Muscle of leg (tissue), 3 donors: ENCODE measurements at regions not wholly inside any gene's neighbourhood (a gene's known extent, or its start where the extent isn't known, plus 50 kb on each side); places are given as distances from the start of the nearest gene placed in this dataset.
"Not testable (repeated sequence)": the region's sequence is repeated elsewhere in the genome, so short reads cannot be mapped to it uniquely, and the experiment has no call there.

Source experiments
- DNase-seq: peaks from one replicate; pipeline ENCODE4 v3.0.0; 2013
- H3K27ac ChIP-seq: one replicate; pipeline ENCODE4 v1.5.1; 2013; ENCODE audit warnings: mild to moderate bottlenecking, low read length, control low read depth
- H3K27me3 ChIP-seq: one replicate; pipeline ENCODE4 v1.6.1; 2013; ENCODE audit warnings: low read length; ENCODE audit not compliant: control insufficient read depth, insufficient read depth
- H3K36me3 ChIP-seq: one replicate; pipeline ENCODE4 v1.6.1; 2013; ENCODE audit warnings: low read length; ENCODE audit not compliant: control insufficient read depth, insufficient read depth
- H3K4me1 ChIP-seq: one replicate; pipeline ENCODE4 v1.6.1; 2013; ENCODE audit warnings: low read length; ENCODE audit not compliant: control insufficient read depth, insufficient read depth
- H3K4me3 ChIP-seq: one replicate; pipeline ENCODE4 v1.5.1; 2013; ENCODE audit warnings: low read length, control low read depth
- H3K9me3 ChIP-seq: replicated peaks from 2 replicates; pipeline ENCODE4 v1.6.1; 2013; ENCODE audit warnings: low read depth, low read length; ENCODE audit not compliant: control insufficient read depth
- WGBS: methylation state at CpG from one replicate; pipeline ENCODE4 v1.1.5; 2013; ENCODE audit warnings: missing lambda C conversion rate; ENCODE audit not compliant: insufficient coverage; 5-methylcytosine and 5-hydroxymethylcytosine counted together

DNA sequence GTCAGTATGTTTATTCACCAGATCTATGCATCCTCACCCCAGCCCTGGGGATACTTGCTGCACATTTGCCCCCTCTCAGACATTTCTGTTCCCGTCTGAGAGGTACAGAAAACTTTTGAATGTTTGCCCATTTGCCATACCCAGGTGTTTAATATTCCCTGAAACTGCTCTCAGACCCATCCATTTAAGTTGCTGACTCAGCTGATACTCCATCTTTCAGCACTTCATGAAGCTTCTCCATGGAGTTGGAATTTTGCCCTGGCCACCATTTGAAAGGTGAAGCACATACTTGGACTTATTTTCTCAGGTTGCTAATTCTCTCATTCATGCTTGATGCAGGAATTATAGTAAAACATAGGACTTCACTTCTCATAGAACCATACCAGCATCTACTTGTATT lies 203.9 kb upstream of the OR13F1 start:
- Histone ChIP-seq H3K27me3 (no peaks in the 10 kb centered on the region), H3K4me3 (no peak overlapping the region), H3K27ac (no peak overlapping the region), H3K36me3 (no peaks in the 10 kb centered on the region), H3K4me1 (no peaks in the 10 kb centered on the region), H3K9me3 (no peaks in the 10 kb centered on the region)
- DNase-seq, result no peak
- 67% methylated on average over 1 of the region's 1 CpG for WGBS

DNA sequence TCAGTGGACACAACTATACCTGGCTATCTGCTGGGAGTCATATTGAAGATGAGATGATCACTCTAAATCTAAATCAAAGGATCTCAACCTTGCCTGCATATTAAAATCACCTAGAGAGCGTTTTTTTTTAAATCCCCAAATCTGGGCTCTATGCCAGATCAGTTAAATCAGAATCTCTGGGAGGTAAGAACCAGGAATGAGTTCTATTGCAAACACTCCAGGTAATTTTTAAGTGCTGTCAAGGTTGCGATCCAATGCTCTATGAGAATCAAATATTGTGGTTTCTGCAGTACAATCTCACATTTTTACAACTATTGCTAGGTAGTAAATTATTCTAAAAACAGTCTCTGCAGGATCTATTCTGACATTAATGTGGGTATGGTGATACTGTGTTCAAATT lies 202.3 kb upstream of the OR13F1 start:
- DNase-seq, result no peak
- no CpG with 5 or more reads among the region's 2 CpGs for WGBS
- no peaks in the 10 kb centered on the region for H3K36me3 ChIP-seq

DNA sequence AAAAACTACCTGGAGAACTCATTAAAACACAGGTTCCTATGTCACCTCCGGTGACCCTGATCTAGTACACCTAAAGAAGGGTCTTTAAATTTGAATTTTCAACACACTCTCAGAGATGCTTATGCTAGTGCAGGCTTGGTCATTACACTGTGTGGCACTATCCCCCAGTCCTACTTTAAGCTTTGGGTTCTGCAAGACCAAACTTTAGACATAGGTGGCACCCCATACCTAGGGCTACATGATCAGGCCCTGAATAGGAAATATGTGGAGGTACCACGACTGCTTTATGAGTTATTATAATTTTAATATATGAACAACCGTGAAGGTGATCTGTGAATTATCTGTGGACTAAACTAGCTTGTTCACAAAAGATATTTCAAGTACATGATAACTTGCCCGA lies 201.3 kb upstream of the OR13F1 start:
- DNase-seq, result no peak
- H3K36me3 ChIP-seq, result no peaks in the 10 kb centered on the region
- no peak overlapping the region for H3K27ac ChIP-seq
- no CpG with 5 or more reads among the region's 4 CpGs for WGBS
- H3K27me3 ChIP-seq, result no peaks in the 10 kb centered on the region
- H3K4me1 ChIP-seq, result no peaks in the 10 kb centered on the region
- H3K4me3 ChIP-seq, result no peak overlapping the region
- H3K9me3 ChIP-seq, result no peaks in the 10 kb centered on the region

More for the DNA sequence above, 202.3 kb upstream of the OR13F1 start:
- Histone ChIP-seq H3K4me1 (no peaks in the 10 kb centered on the region), H3K9me3 (no peaks in the 10 kb centered on the region), H3K27me3 (no peaks in the 10 kb centered on the region), H3K27ac (no peak overlapping the region), H3K4me3 (no peak overlapping the region)

DNA sequence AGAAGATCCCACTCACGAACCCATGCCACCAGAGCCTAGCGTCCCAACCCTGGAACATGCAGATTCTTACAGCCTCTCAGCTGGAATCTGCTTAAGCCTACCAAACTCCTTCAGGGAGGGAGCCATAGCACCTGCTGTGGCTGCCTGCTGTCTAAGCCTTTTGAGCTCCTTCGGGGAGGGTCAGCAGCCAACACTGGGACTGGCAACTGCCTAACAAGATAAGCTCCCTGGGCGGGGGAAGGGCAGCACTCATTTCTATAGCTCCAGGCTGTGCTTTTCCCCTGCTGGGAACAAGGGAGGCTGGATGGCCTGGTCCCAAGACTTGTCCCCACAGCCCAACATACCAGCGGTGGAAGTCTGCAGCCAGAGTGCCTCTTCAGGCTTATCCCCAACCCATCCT lies 199.1 kb upstream of the OR13F1 start:
- H3K27ac ChIP-seq, result no peak overlapping the region
- DNase-seq, result no peak
- H3K9me3 ChIP-seq, result no peaks in the 10 kb centered on the region
- 83% methylated on average over 5 of the region's 5 CpGs for WGBS
- no peaks in the 10 kb centered on the region for H3K36me3 ChIP-seq
- H3K27me3 ChIP-seq, result no peaks in the 10 kb centered on the region
- no peaks in the 10 kb centered on the region for H3K4me1 ChIP-seq
- no peak overlapping the region for H3K4me3 ChIP-seq

- Histone ChIP-seq H3K36me3 (no peaks in the 10 kb centered on the region), H3K4me3 (no peak overlapping the region), H3K27ac (no peak overlapping the region), H3K4me1 (no peaks in the 10 kb centered on the region), H3K9me3 (no peaks in the 10 kb centered on the region), H3K27me3 (no peaks in the 10 kb centered on the region)
- 58% methylated on average over 1 of the region's 5 CpGs for WGBS
- no peak for DNase-seq
Measured at GRCh38 chr9:104313396-104314110, 190.5 kb upstream of the OR13F1 start.

DNA sequence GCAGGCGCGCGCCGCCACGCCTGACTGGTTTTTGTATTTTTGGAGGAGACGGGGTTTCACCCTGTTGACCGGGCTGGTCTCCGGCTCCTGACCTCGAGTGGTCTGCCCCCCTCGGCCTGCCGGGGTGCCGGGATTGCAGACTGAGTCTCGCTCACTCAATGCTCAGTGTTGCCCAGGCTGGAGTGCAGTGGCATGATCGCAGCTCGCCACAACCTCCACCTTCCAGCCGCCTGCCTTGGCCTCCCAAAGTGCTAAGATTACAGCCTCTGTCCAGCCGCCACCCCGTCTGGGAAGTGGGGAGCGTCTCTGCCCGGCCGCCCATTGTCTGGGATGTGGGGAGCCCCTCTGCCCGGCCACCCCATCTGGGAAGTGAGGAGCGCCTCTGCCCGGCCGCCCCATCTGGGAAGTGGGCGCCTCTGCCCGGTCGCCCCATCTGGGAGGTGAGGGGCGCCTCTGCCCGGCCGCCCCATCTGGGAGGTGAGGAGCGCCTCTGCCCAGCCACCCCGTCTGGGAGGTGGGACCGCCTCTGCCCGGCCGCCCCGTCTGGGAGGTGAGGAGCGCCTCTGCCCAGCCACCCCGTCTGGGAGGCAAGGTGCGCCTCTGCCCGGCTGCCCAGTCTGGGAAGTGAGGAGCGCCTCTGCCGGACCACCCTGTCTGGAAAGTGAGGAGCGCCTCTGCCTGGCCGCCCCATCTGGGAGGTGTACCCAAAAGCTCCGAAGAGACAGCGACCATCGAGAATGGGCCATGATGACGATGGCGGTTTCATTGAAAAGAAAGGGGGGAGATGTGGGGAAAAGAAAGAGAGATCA lies 187.7 kb upstream of the OR13F1 start:
- not testable (repeated sequence) for H3K4me3 ChIP-seq, DNase-seq, H3K27me3 ChIP-seq, H3K27ac ChIP-seq, H3K36me3 ChIP-seq, H3K4me1 ChIP-seq, H3K9me3 ChIP-seq
- WGBS, result 95% methylated on average over 35 of the region's 50 CpGs

DNA sequence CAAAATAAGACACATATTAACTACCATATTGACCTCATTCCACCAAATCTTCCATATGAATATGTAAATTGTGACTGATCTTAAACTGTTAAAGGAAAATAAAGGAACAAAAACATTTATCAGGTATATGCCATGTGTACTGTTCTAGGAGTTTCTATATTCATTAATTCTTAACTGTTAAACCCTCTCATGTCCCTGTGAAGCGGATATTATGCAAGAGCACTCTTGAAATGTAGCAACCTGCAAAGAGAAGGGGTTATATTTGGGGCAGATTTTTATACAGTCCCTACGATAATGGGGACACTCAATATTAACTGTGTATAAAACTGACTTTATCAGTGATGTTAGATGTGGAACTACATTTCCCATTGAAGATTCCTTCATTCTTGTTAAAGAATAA lies 184.9 kb upstream of the OR13F1 start:
- Histone ChIP-seq H3K9me3 (no peaks in the 10 kb centered on the region), H3K27ac (no peak overlapping the region), H3K4me3 (no peak overlapping the region), H3K4me1 (no peaks in the 10 kb centered on the region), H3K36me3 (no peaks in the 10 kb centered on the region), H3K27me3 (no peaks in the 10 kb centered on the region)
- no peak for DNase-seq
- no CpG with 5 or more reads among the region's 2 CpGs for WGBS

- WGBS, result no CpG with 5 or more reads among the region's 3 CpGs
Measured at GRCh38 chr9:104319685-104320084, 184.4 kb upstream of the OR13F1 start.

DNA sequence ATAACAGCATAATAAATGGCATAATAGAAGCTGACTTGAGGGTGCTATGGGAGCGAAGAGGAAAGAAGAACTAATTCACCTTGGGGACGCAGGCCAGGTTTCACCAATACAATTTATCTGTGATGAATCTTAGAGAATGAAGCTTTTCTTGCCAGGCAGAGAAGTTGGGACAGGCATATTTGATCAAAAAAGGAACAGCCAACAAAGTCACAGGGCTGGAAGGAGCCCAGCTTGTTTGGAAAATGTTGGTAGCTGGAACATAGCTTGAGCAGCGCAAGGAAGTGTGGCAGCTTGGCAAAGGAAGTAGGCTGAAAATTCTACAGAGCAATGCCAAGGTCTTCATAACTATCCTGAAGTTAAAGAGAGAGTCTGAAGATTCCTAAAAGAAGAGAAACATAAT lies 181.5 kb upstream of the OR13F1 start:
- no peaks in the 10 kb centered on the region for H3K4me1 ChIP-seq
- no peaks in the 10 kb centered on the region for H3K27me3 ChIP-seq
- DNase-seq, result peak; percentile 67
- H3K36me3 ChIP-seq, result no peaks in the 10 kb centered on the region
- H3K27ac ChIP-seq, result no peak overlapping the region
- no peaks in the 10 kb centered on the region for H3K9me3 ChIP-seq
- H3K4me3 ChIP-seq, result no peak overlapping the region
- 86% methylated on average over 2 of the region's 3 CpGs for WGBS

More at GRCh38 chr9:104319685-104320084, 184.4 kb upstream of the OR13F1 start:
- no peaks in the 10 kb centered on the region for H3K27me3 ChIP-seq
- no peaks in the 10 kb centered on the region for H3K4me1 ChIP-seq
- no peak for DNase-seq
- no peak overlapping the region for H3K27ac ChIP-seq
- no peaks in the 10 kb centered on the region for H3K36me3 ChIP-seq
- no peak overlapping the region for H3K4me3 ChIP-seq
- H3K9me3 ChIP-seq, result no peaks in the 10 kb centered on the region

DNA sequence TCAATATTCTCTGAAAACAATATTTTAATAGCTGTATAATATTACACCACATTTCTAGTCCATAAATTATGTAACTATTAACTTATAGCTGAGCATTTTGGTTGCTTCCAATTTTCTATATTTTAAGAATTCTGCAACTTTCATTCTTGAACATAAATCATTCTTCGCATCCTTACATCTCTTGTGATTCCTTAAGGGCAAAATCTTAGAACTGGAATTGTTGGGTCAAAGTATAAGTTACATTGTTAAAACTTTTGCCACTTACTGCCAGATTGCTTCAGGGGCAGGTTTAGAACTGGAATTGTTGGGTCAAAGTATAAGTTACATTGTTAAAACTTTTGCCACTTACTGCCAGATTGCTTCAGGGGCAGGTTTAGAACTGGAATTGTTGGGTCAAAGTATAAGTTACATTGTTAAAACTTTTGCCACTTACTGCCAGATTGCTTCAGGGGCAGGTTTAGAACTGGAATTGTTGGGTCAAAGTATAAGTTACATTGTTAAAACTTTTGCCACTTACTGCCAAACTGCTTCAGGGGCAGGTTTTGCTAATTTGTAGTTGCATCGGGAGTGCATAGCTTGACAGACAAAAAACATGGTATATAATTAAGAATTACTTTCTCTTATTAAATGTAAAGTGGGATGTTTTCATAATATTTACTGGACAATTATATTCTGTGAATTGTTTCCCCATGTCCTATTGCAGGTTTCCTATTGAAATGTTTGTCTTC lies 179.9 kb upstream of the OR13F1 start:
- no CpG with 5 or more reads among the region's 2 CpGs for WGBS
- not testable (repeated sequence) for H3K9me3 ChIP-seq, H3K27ac ChIP-seq, H3K4me1 ChIP-seq, DNase-seq, H3K4me3 ChIP-seq, H3K27me3 ChIP-seq, H3K36me3 ChIP-seq
